Skin of body (tissue), 1 donor: ENCODE measurements at regions not wholly inside any gene's neighbourhood (a gene's known extent, or its start where the extent isn't known, plus 50 kb on each side); places are given as distances from the start of the nearest gene placed in this dataset.
"Not testable (repeated sequence)": the region's sequence is repeated elsewhere in the genome, so short reads cannot be mapped to it uniquely, and the experiment has no call there.

Experiments
- DNase-seq: peaks from one replicate; lab custom pipeline; 2025; lab: John Stamatoyannopoulos, UW

- DNase-seq, result no peak
Measured at GRCh38 chr5:90134892-90135291, 274.7 kb downstream of the CETN3 start.

GRCh38 chr5:90134381-90134780 is 275.2 kb downstream of the CETN3 start:
- no peak for DNase-seq

GRCh38 chr5:90133941-90134340 is 275.6 kb downstream of the CETN3 start:
- DNase-seq, result no peak

- no peak for DNase-seq
Measured at GRCh38 chr5:90131383-90132133, 278.0 kb downstream of the CETN3 start.

GRCh38 chr5:90128551-90128950 is 281.0 kb downstream of the CETN3 start:
- DNase-seq, result no peak

- DNase-seq, result no peak
Measured at GRCh38 chr5:90119531-90119971, 290.0 kb downstream of the CETN3 start.

- DNase-seq, result no peak
Measured at GRCh38 chr5:90117005-90117404, 292.6 kb downstream of the CETN3 start.

GRCh38 chr5:90113108-90113507 is 296.4 kb downstream of the CETN3 start:
- no peak for DNase-seq

GRCh38 chr5:90112033-90112692 is 297.4 kb downstream of the CETN3 start:
- DNase-seq, result no peak

GRCh38 chr5:90111364-90112032 is 298.1 kb downstream of the CETN3 start:
- no peak for DNase-seq

- DNase-seq, result no peak
Measured at GRCh38 chr5:90109285-90109684, 300.3 kb downstream of the CETN3 start.

- DNase-seq, result no peak
Measured at GRCh38 chr5:90099099-90099498, 310.5 kb downstream of the CETN3 start.

- no peak for DNase-seq
Measured at GRCh38 chr5:90097082-90097477, 312.5 kb downstream of the CETN3 start.

- DNase-seq, result no peak
Measured at GRCh38 chr5:90096415-90097081, 313.0 kb downstream of the CETN3 start.

GRCh38 chr5:90095292-90096060 is 314.1 kb downstream of the CETN3 start:
- no peak for DNase-seq

GRCh38 chr5:90093751-90094485 is 315.6 kb downstream of the CETN3 start:
- no peak for DNase-seq

- no peak for DNase-seq
Measured at GRCh38 chr5:90092734-90093133, 316.8 kb downstream of the CETN3 start.

GRCh38 chr5:90084342-90084741 is 325.2 kb downstream of the CETN3 start:
- DNase-seq, result no peak

- DNase-seq, result not testable (repeated sequence)
Measured at GRCh38 chr5:90073026-90073570, 336.5 kb downstream of the CETN3 start.

- no peak for DNase-seq
Measured at GRCh38 chr5:90071656-90072055, 337.9 kb downstream of the CETN3 start.
